Stimulated activated CD4-positive, alpha-beta T cell treated with anti-CD3 and anti-CD28 coated beads, Interleukin-1b, Interleukin-23, amount 100 ng/mL, for 48 hours (primary cell): ENCODE measurements at regions not wholly inside any gene's neighbourhood (a gene's known extent, or its start where the extent isn't known, plus 50 kb on each side); places are given as distances from the start of the nearest gene placed in this dataset.

ENCODE experiments used
- DNase-seq: peaks from one replicate; pipeline ENCODE4 v3.0.0-alpha.2; 2020

DNA sequence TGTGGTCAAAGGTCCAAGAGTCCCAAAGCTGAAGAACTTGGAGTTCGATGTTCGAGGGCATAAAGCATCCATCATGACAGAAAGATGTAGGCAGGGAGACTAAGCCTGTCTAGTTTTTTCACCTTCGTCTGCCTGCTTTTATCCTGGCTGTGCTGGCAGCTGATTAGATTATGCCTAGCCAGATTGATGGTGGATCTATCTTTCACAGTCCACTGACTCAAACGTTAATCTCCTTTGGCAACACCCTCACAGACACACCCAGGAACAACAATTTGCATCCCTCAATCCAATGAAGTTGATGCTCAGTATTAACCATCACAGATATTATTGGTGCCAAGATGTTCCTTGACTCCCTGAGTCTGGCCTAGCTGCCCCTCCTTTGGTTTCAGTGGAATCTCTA lies 530.8 kb upstream of the CLINT1 start:
- DNase-seq: no peak

GRCh38 chr5:158388021-158388420 lies 529.1 kb upstream of the CLINT1 start:
- DNase-seq: no peak

- no peak for DNase-seq
These were observed 528.6 kb upstream of the CLINT1 start for GRCh38 chr5:158387499-158387898.

GRCh38 chr5:158385982-158386381 lies 527.0 kb upstream of the CLINT1 start:
- DNase-seq: no peak

GRCh38 chr5:158384535-158385481 lies 525.9 kb upstream of the CLINT1 start:
- DNase-seq: no peak

- no peak for DNase-seq
These were observed 524.5 kb upstream of the CLINT1 start for GRCh38 chr5:158383486-158383885.

- DNase-seq: peak; percentile 43
These were observed 523.5 kb upstream of the CLINT1 start for GRCh38 chr5:158382473-158382872.

GRCh38 chr5:158381614-158382160 lies 522.7 kb upstream of the CLINT1 start:
- no peak for DNase-seq

GRCh38 chr5:158380661-158381060 lies 521.7 kb upstream of the CLINT1 start:
- DNase-seq: no peak

GRCh38 chr5:158378931-158379330 lies 520.0 kb upstream of the CLINT1 start:
- no peak for DNase-seq

GRCh38 chr5:158376679-158377078 lies 517.7 kb upstream of the CLINT1 start:
- DNase-seq: no peak

GRCh38 chr5:158375531-158375930 lies 516.6 kb upstream of the CLINT1 start:
- no peak for DNase-seq

DNA sequence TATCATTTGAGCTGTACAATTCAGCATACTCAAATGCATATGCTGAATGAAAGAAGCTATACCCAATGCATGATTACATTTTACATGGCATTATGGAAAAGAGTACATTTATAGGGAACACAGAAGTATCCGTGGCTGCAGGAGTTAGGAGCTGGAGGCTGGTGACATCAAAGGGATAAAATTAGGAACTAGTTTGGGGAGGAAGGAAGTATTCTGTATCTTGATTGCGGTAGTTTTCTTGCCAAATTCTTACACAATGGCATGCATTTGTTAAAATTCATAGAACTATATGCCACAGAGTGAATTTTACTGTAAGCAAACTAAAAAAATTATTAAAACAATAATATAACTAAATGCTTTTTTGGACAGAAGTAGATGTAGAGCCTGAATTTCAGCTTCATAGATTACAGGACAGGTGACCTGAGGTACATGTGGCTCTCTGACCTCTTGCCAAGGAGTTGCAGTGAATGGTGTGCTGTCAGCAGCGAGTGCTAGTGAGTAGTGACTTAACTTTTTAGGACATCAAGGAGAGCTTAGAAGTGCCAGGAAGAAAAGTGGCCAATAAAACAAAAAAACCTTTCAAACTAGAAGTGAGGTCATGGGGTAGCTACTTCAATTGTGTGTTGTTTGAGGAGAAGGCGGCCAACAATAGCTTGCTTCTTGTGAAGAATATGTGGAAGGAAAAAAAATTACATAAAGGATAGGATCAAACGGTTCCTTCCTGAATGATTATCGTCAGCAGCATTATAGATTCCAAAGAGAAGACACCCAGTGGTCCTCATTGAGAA lies 514.9 kb upstream of the CLINT1 start:
- DNase-seq: no peak

DNA sequence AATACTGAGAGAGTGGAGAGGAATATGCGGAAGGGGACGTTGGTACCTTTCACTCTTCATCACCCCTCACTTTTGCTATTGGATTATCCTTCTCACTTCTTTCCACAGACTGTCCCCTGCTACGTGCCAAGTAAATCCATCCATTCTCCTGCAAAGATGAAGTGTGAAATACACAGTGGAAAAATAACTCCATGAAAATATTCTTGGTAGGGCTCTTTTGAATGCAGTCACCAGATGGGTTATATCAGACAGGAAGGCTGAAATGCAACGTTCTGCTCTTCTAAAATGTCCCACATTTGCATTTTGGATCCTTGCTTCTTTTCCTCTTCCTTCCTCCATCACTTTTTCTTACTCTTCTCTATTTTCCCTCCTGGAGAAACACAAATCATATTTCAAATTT lies 510.3 kb upstream of the CLINT1 start:
- no peak for DNase-seq

DNA sequence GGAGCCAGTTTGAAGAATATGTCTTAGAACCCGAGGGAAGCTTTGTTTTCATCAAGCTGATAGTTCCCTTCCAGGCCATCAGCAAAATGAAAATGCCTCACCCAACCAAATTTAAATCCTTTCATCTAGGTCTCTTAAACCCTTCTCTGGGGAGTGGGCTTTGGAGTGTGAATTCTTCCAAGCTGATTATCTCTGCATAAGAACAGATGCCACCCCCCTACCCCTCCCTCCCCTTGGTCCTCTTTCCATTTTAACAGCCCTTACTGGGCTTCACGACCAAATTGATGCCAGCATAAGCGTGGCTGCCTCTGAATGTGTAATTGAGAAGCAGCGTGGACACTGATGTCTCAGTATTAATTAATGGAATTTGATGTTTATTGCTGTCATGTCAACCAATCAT lies 509.7 kb upstream of the CLINT1 start:
- DNase-seq: no peak

GRCh38 chr5:158364367-158364766 lies 505.4 kb upstream of the CLINT1 start:
- DNase-seq: no peak

DNA sequence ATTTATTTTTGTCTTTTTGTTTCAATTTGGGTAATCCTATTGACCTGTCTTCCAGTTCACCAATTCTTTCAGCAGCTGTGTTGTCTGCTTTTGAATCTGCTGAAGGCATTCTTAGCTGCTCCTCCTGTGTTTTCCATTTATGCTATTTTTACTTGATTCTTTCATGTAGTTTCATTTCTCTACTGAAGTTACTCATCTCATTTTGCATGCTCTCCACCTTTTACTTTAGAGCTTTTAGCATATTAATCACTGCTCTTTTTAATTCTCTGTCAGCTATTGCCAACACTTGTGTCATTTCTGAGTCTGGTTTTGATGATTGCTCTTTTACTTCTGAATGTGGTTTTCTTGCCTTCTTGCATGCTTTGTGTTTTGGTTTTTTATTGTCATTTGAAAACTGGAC lies 496.0 kb upstream of the CLINT1 start:
- no peak for DNase-seq

GRCh38 chr5:158351485-158352125 lies 492.7 kb upstream of the CLINT1 start:
- DNase-seq: no peak

DNA sequence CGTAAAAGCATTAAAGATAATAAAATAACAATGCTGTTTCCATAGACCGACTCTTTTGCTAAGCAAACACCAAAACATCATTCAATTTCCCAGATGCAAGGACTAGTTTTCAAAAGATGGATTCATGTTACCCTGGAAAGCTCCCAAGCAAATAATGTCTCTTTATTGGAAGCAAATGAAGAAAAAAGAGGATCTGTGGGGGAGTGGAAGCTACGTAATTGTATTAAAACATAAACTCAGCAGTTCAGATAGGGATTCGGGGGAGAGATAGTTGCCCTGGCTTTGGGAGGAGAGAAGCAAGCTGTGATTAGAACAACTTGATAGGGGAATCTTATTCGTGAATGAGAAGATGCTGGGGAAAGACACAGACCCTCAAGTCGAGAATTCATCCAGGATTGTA lies 491.0 kb upstream of the CLINT1 start:
- no peak for DNase-seq

- no peak for DNase-seq
These were observed 485.4 kb upstream of the CLINT1 start for GRCh38 chr5:158344376-158344775.

DNA sequence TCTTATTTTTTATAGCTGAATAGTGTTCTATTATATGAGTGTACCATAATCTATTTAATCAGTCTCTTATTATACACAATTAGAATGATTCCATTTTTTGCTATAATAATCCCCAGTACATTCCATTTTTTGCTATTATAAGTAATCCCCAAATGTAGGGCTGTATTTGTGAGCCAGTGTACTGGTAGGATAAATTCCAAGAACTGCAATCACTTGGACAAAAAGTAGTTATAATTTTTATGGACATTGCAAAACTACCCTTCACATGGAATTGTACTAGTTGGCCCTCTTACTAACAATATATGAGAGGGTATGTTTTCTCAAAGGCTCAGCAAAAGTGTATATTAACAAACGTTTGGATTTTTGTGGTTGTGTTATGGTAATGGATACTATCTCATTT lies 481.7 kb upstream of the CLINT1 start:
- DNase-seq: no peak

DNA sequence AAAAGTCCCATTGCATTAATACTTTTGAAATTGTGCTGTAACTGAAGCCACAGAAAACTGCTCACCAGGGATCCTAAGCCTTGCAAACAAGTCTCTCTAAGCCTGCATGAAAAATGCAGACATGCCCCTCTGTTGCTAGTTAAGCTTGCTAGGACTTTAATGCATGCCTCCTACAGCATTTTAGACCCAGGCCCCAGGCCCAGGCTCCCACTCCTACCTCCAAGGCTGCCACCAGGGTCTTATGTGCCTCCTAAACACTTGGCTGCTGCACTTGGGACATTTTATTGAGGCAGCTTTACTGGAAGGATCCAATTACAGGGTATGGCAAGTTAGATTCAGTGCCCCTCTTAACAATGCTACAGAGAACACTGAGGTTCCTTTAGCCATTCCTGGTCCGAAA lies 467.3 kb upstream of the CLINT1 start:
- DNase-seq: no peak

- no peak for DNase-seq
These were observed 465.3 kb upstream of the CLINT1 start for GRCh38 chr5:158324236-158324635.
